ENCODE measurements at regions not wholly inside any gene's neighbourhood (a gene's known extent, or its start where the extent isn't known, plus 50 kb on each side); places are given as distances from the start of the nearest gene placed in this dataset.

GRCh38 chr6:134740473-134741199 is 209.3 kb downstream of the ALDH8A1 start:
- intact Hi-C loops (cut with DNase I, micrococcal nuclease) = no loop called here
- Histone ChIP-seq H3K9me3 (no peaks in the 10 kb centered on the region), H3K36me3 (ENCODE audit: low read depth) (no peaks in the 10 kb centered on the region), H3K4me3 (no peak overlapping the region), H3K4me1 (ENCODE audit: low read depth) (no peaks in the 10 kb centered on the region)
- ATAC-seq (no peak), DNase-seq (no peak)
- TF ChIP-seq CTCF (IDR thresholded peaks at IDR 0.05) = no peak

- no peak for DNase-seq
- no peak for ATAC-seq
- Histone ChIP-seq H3K4me3 (no peak overlapping the region), H3K4me1 (ENCODE audit: low read depth) (no peaks in the 10 kb centered on the region), H3K36me3 (ENCODE audit: low read depth) (no peaks in the 10 kb centered on the region), H3K9me3 (no peaks in the 10 kb centered on the region)
- TF ChIP-seq CTCF (IDR thresholded peaks at IDR 0.05) = no peak
- intact Hi-C loops (cut with DNase I, micrococcal nuclease) = no loop called here
Observed at GRCh38 chr6:134740027-134740373, 209.9 kb downstream of the ALDH8A1 start.

- DNase-seq (no peak), ATAC-seq (no peak)
- Histone ChIP-seq H3K4me1 (ENCODE audit: low read depth) (no peaks in the 10 kb centered on the region), H3K36me3 (ENCODE audit: low read depth) (no peaks in the 10 kb centered on the region), H3K4me3 (no peak overlapping the region), H3K9me3 (no peaks in the 10 kb centered on the region)
- intact Hi-C loops (cut with DNase I, micrococcal nuclease) = no loop called here
- no peak for TF ChIP-seq CTCF (IDR thresholded peaks at IDR 0.05)
Observed at GRCh38 chr6:134739299-134740026, 210.4 kb downstream of the ALDH8A1 start.

GRCh38 chr6:134738211-134738885 is 211.6 kb downstream of the ALDH8A1 start:
- DNase-seq (no peak), ATAC-seq (no peak)
- H3K4me3 ChIP-seq = no peak overlapping the region
- H3K9me3 ChIP-seq = no peaks in the 10 kb centered on the region
- TF ChIP-seq CTCF (IDR thresholded peaks at IDR 0.05) = no peak
- H3K4me1 ChIP-seq (ENCODE audit: low read depth) = no peaks in the 10 kb centered on the region
- intact Hi-C loops (cut with DNase I, micrococcal nuclease) = no loop called here
- H3K36me3 ChIP-seq (ENCODE audit: low read depth) = no peaks in the 10 kb centered on the region

GRCh38 chr6:134735461-134735860 is 214.4 kb downstream of the ALDH8A1 start:
- no peaks in the 10 kb centered on the region for H3K4me1 ChIP-seq (ENCODE audit: low read depth)
- no peaks in the 10 kb centered on the region for H3K36me3 ChIP-seq (ENCODE audit: low read depth)
- H3K9me3 ChIP-seq = no peaks in the 10 kb centered on the region
- DNase-seq = no peak
- no peak overlapping the region for H3K4me3 ChIP-seq
- intact Hi-C loops (cut with DNase I, micrococcal nuclease) = no loop called here
- TF ChIP-seq CTCF (IDR thresholded peaks at IDR 0.05) = no peak
- ATAC-seq = no peak

Measured in mucosa of descending colon (tissue), 3 donors.